T-cell (primary cell): ENCODE measurements at regions not wholly inside any gene's neighbourhood (a gene's known extent, or its start where the extent isn't known, plus 50 kb on each side); places are given as distances from the start of the nearest gene placed in this dataset.

Experiments
- ATAC-seq, 4 experiments: fragments of 200-7000 bp in 3 of 4; fragments of 150-1000 bp in 1 of 4; cut with Tn5 transposase; replicated peaks in 1 of 4; 1 replicate in 3 of 4; 2 replicates in 1 of 4; pipeline ENCODE4 v1.10.0; 2021; ENCODE audit warnings: moderate library complexity in 3 of 4, mild to moderate bottlenecking in 2 of 4, moderate number of reproducible peaks in 1 of 4
- CTCF ChIA-PET, 2 donors: fragments of 300-600 bp; sonication (Branson Sonifier 250); formaldehyde crosslinking; loops; one replicate each; lab custom pipeline; 2022; ENCODE audit warnings: antibody characterized with exemption in 2 of 2; lab: Charles Lee
- POLR2A ChIA-PET, 2 donors: fragments of 300-600 bp; sonication (Branson Sonifier 250); formaldehyde crosslinking; loops; one replicate each; lab custom pipeline; 2022; ENCODE audit warnings: antibody characterized with exemption in 2 of 2; lab: Charles Lee
- DNase-seq, 35 experiments: peaks; one replicate each; pipeline versions ENCODE4 v3.0.0 to v3.0.0-alpha.2; 2013 to 2023
- H3K27ac ChIP-seq: one replicate; pipeline ENCODE4 v1.5.1; 2013; ENCODE audit warnings: low read length
- H3K27me3 ChIP-seq, 2 experiments: replicated peaks in 1 of 2; 1 replicate in 1 of 2; 2 replicates in 1 of 2; pipeline versions ENCODE4 v1.6.1 to v1.7.0; 2013; ENCODE audit warnings: low read length in 1 of 2, mixed read lengths in 1 of 2; ENCODE audit not compliant: control insufficient read depth in 2 of 2, insufficient read depth in 2 of 2; ENCODE audit errors: extremely low read depth in 1 of 2
- H3K36me3 ChIP-seq, 2 donors: 1 replicate in 1 of 2; 2 replicates in 1 of 2; pipeline versions ENCODE4 v1.6.1 to v1.7.0; 2013; ENCODE audit warnings: low read length in 1 of 2; ENCODE audit not compliant: control insufficient read depth in 2 of 2, insufficient read depth in 1 of 2; ENCODE audit errors: extremely low read depth in 1 of 2
- H3K4me1 ChIP-seq, 2 experiments: 1 replicate in 1 of 2; 2 replicates in 1 of 2; pipeline versions ENCODE4 v1.6.1 to v1.7.0; 2013; ENCODE audit warnings: low read length in 2 of 2, mixed read lengths in 1 of 2; ENCODE audit not compliant: insufficient read depth in 2 of 2, control insufficient read depth in 1 of 2; ENCODE audit errors: extremely low read depth in 1 of 2
- H3K4me3 ChIP-seq, 2 donors: 1 replicate in 1 of 2; 2 replicates in 1 of 2; pipeline versions ENCODE4 v1.5.1 to v1.7.0; 2013; ENCODE audit warnings: mild to moderate bottlenecking in 2 of 2, low read length in 1 of 2, moderate library complexity in 1 of 2; ENCODE audit not compliant: control insufficient read depth in 1 of 2; ENCODE audit errors: extremely low read depth in 1 of 2
- H3K9me3 ChIP-seq: 2 replicates; pipeline ENCODE4 v1.7.0; 2013
- H3K27ac Mint-ChIP-seq, 2 donors: one replicate each; pipeline ENCODE4 v1.8.0; 2020 to 2021; ENCODE audit warnings: mild to moderate bottlenecking in 2 of 2, mixed read lengths in 2 of 2
- H3K27me3 Mint-ChIP-seq, 2 donors: one replicate each; pipeline ENCODE4 v1.8.0; 2021 to 2022; ENCODE audit warnings: mixed read lengths in 2 of 2
- H3K36me3 Mint-ChIP-seq: one replicate; pipeline ENCODE4 v1.8.0; 2021; ENCODE audit warnings: mixed read lengths
- H3K4me1 Mint-ChIP-seq, 3 donors: one replicate each; pipeline ENCODE4 v1.8.0; 2020 to 2022; ENCODE audit warnings: mixed read lengths in 3 of 3, mild to moderate bottlenecking in 1 of 3
- H3K4me3 Mint-ChIP-seq, 3 donors: one replicate each; pipeline ENCODE4 v1.8.0; 2020 to 2022; ENCODE audit warnings: mild to moderate bottlenecking in 3 of 3, mixed read lengths in 3 of 3, moderate library complexity in 3 of 3
- H3K9me3 Mint-ChIP-seq, 3 donors: one replicate each; pipeline ENCODE4 v1.8.0; 2020 to 2022; ENCODE audit warnings: mixed read lengths in 3 of 3
- WGBS: methylation state at CpG from one replicate; pipeline ENCODE4 v1.1.5; 2013; ENCODE audit warnings: missing lambda C conversion rate; ENCODE audit not compliant: insufficient coverage; 5-methylcytosine and 5-hydroxymethylcytosine counted together

DNA sequence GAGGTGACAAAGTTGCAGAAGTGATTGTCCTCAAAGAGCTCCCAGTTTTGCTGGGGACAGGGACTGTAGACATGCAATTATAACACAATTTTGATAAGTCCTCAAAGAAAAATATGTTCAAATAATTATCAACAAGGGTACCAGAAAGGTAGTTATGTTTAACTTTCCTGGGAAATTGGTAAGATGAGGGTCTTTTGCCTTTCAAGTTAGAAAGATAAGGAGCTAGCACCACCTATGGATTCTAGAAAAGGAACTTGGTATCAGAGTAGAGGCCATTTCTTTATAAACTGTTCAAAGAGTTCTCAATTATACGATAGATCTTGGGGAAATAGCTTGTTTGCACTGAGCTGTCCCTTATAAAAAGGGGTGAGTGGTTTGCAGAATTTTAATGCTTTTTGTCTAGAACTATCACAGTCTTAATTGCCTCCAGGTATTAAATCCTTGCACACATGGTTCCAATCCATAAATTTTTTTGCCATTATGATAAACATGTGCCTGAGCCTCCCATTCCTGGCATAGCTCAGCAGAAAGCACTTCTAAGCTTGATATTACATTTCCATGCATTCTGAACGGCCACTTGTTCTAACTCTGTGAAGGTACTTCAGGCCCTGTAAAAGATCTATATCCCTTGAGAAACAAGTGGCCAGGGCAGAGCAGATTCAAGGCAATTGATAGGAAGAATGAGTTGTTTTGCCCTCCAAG lies 247.5 kb upstream of the LRIG1 start:
- no CpG with 5 or more reads among the region's 2 CpGs for WGBS
- no peaks in the 10 kb centered on the region for H3K36me3 Mint-ChIP-seq
- no peaks in the 10 kb centered on the region for H3K4me1 ChIP-seq
- H3K4me3 Mint-ChIP-seq: no peak overlapping the region
- H3K9me3 Mint-ChIP-seq: no peaks in the 10 kb centered on the region
- no peak overlapping the region for H3K4me3 ChIP-seq
- ChIA-PET CTCF (no interaction called here), POLR2A (interaction anchor here in 1 of 2 donors (0.5 kb wide), 1 partner anchor 221 kb away, joined by 3 read pairs; no protein-coding TSS in a partner anchor)
- DNase-seq (no peak), ATAC-seq (no peak)
- H3K36me3 ChIP-seq: no peaks in the 10 kb centered on the region
- no peaks in the 10 kb centered on the region for H3K9me3 ChIP-seq
- no peak overlapping the region for H3K27ac ChIP-seq
- H3K27ac Mint-ChIP-seq: no peak overlapping the region
- peaks cover 0 to 2% of the 10 kb centered on the region in 2 experiments for H3K27me3 ChIP-seq
- H3K27me3 Mint-ChIP-seq: peaks cover 5 to 17% of the 10 kb centered on the region in 2 donors
- H3K4me1 Mint-ChIP-seq: no peaks in the 10 kb centered on the region

DNA sequence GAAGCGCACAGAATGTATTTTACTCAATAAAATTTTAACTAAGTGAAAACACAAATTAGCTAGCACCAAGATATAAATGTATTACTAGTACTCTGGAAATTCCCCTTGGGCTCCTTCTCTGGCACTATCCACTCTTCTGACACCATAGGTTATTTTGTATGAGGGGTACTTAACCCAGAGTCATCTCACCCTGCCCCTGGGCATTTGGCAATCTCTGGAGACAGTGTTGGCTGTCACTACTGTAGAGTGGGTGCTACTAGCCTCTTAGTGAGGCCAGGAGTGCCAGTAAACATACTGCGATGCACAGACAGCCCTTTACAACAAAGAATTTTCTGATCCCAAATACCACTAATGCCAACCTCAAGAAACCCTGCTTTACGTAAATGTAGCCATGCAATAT lies 246.3 kb upstream of the KBTBD8 start:
- H3K4me1 ChIP-seq: no peaks in the 10 kb centered on the region
- ChIA-PET CTCF (interaction anchor here in 1 of 2 donors (0.8 kb wide), 1 partner anchor 269 kb away, joined by 3 read pairs; no protein-coding TSS in a partner anchor), POLR2A (no interaction called here)
- no peaks in the 10 kb centered on the region for H3K9me3 Mint-ChIP-seq
- no peak overlapping the region for H3K4me3 ChIP-seq
- no peaks in the 10 kb centered on the region for H3K36me3 ChIP-seq
- DNase-seq: no peak
- H3K4me1 Mint-ChIP-seq: no peaks in the 10 kb centered on the region
- no peak overlapping the region for H3K4me3 Mint-ChIP-seq
- H3K27ac Mint-ChIP-seq: no peak overlapping the region
- no peaks in the 10 kb centered on the region for H3K36me3 Mint-ChIP-seq
- no peak for ATAC-seq
- H3K9me3 ChIP-seq: no peaks in the 10 kb centered on the region
- H3K27me3 Mint-ChIP-seq: peaks cover 11 to 15% of the 10 kb centered on the region in 2 donors
- H3K27me3 ChIP-seq: peaks cover 0 to 5% of the 10 kb centered on the region in 2 experiments
- no CpG with 5 or more reads among the region's 3 CpGs for WGBS
- no peak overlapping the region for H3K27ac ChIP-seq

DNA sequence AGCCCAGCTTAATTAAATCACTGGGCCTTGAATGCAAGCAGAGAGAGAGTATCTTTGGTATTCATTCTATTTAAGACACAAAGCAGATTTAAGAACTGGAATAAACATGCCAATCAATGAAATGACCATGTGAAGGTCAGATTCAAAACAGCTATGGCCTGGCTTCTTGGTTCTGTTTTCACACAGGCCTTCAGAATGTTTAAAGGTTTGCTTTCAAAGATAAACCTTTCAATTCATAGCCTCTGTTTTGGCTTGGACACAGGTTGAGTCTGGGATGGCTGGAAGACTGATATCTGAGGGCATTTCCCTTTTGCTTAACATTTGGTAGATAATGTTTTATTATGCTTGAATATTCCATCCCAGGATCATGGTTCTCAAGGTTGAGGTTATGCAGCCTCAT lies 244.4 kb upstream of the KBTBD8 start:
- Mint-ChIP-seq H3K9me3 (no peaks in the 10 kb centered on the region), H3K27me3 (peaks cover 11 to 12% of the 10 kb centered on the region in 2 donors), H3K4me3 (no peak overlapping the region), H3K4me1 (no peaks in the 10 kb centered on the region), H3K36me3 (no peaks in the 10 kb centered on the region), H3K27ac (no peak overlapping the region)
- ATAC-seq (no peak), DNase-seq (no peak)
- ChIA-PET POLR2A (no interaction called here), CTCF (interaction anchor here in 1 of 2 donors (0.6 kb wide), 1 partner anchor 66 kb away, joined by 3 read pairs; no protein-coding TSS in a partner anchor)
- peaks cover 0 to 5% of the 10 kb centered on the region in 2 experiments for H3K27me3 ChIP-seq
- no peaks in the 10 kb centered on the region for H3K9me3 ChIP-seq
- no peaks in the 10 kb centered on the region for H3K36me3 ChIP-seq
- H3K27ac ChIP-seq: no peak overlapping the region
- H3K4me1 ChIP-seq: no peaks in the 10 kb centered on the region
- H3K4me3 ChIP-seq: no peak overlapping the region

DNA sequence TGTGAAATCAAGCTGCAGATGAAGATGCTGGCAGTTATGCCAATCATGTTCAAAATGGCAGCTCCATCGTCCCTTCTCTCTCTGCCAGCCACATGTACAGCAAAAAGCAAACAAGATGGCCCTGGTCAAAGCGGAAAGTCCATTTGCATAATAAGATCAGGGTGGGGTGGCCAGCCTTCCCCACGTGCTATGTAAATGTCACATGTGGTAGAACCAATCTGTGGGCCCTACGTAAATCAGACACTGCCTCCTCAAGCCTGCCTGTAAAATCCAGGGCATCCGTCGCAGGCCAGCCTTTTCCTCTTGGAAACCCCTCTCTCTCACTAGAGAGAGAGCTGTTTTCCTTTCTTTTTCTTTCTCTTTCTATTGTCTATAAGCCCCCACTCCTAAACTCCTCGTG lies 243.5 kb upstream of the KBTBD8 start:
- H3K4me1 ChIP-seq: no peaks in the 10 kb centered on the region
- POLR2A ChIA-PET: no interaction called here
- DNase-seq: no peak
- Mint-ChIP-seq H3K27ac (no peak overlapping the region), H3K4me3 (no peak overlapping the region), H3K9me3 (no peaks in the 10 kb centered on the region), H3K27me3 (peaks cover 4 to 7% of the 10 kb centered on the region in 2 donors), H3K4me1 (no peaks in the 10 kb centered on the region), H3K36me3 (no peaks in the 10 kb centered on the region)
- CTCF ChIA-PET: no interaction called here
- no peaks in the 10 kb centered on the region for H3K36me3 ChIP-seq
- no peaks in the 10 kb centered on the region for H3K9me3 ChIP-seq
- no peak overlapping the region for H3K27ac ChIP-seq
- no peak for ATAC-seq
- WGBS: 65% methylated on average over 4 of the region's 7 CpGs
- no peak overlapping the region for H3K4me3 ChIP-seq
- H3K27me3 ChIP-seq: peaks cover 0 to 5% of the 10 kb centered on the region in 2 experiments

DNA sequence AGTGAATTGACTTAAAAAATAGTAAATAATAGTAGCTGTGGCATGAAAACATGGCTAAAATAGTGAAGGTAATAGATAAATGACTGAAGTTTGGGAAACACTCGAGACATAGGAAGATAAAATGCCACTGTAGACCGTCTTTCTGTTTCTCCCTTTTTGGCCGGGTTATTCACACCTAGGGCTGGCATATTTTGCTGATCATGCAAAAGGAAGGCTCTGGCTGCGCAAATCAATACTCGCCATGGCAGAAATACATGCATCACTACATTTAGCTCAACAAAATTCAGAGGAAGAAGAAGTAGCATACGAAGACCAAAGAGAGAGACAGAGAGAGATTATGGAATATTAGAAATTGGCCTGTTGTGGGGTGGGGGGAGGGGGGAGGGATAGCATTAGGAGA lies 242.2 kb upstream of the KBTBD8 start:
- H3K4me1 Mint-ChIP-seq: no peaks in the 10 kb centered on the region
- ChIA-PET POLR2A (no interaction called here), CTCF (no interaction called here)
- no peak overlapping the region for H3K4me3 ChIP-seq
- no peaks in the 10 kb centered on the region for H3K36me3 Mint-ChIP-seq
- peaks cover 4 to 7% of the 10 kb centered on the region in 2 donors for H3K27me3 Mint-ChIP-seq
- no peak overlapping the region for H3K27ac ChIP-seq
- WGBS: 59% methylated on average over 2 of the region's 6 CpGs
- H3K9me3 Mint-ChIP-seq: no peaks in the 10 kb centered on the region
- DNase-seq (no peak), ATAC-seq (no peak)
- H3K4me3 Mint-ChIP-seq: no peak overlapping the region
- no peak overlapping the region for H3K27ac Mint-ChIP-seq
- peaks cover 0 to 5% of the 10 kb centered on the region in 2 experiments for H3K27me3 ChIP-seq
- no peaks in the 10 kb centered on the region for H3K9me3 ChIP-seq
- H3K36me3 ChIP-seq: no peaks in the 10 kb centered on the region
- no peaks in the 10 kb centered on the region for H3K4me1 ChIP-seq

DNA sequence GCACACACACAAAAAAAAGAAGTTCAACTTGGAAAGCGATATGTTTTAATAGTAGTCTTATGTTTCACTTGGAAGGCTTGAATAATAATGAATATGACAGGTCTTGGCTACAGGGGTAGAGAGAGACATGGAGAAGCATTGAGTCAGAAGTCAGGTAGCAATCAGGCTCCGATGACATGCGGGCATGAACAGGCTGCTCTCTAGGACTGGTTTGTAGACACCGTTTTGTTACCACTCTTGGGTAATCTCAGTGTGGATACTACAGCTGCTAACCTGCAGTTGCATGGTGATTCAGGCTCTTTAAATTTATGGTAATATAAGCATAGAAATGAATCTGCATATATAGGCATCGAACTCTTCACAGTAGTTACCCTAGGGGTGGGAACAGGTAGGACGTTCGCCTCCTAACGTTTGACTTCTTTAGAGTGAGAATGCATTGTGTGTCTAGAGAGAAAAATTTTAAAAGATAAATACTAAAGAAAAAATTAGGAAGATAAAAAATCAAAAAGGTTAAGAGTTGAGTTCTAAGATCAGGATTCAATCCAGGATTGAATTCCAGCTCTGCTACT lies 241.6 kb upstream of the KBTBD8 start:
- ATAC-seq: no peak
- Mint-ChIP-seq H3K36me3 (no peaks in the 10 kb centered on the region), H3K4me1 (no peaks in the 10 kb centered on the region), H3K4me3 (no peak overlapping the region), H3K27ac (no peak overlapping the region), H3K9me3 (no peaks in the 10 kb centered on the region), H3K27me3 (peaks cover 4 to 7% of the 10 kb centered on the region in 2 donors)
- H3K36me3 ChIP-seq: no peaks in the 10 kb centered on the region
- DNase-seq: no peak
- POLR2A ChIA-PET: no interaction called here
- H3K9me3 ChIP-seq: no peaks in the 10 kb centered on the region
- H3K27ac ChIP-seq: no peak overlapping the region
- H3K4me3 ChIP-seq: no peak overlapping the region
- 20% methylated on average over 1 of the region's 8 CpGs for WGBS
- H3K27me3 ChIP-seq: peaks cover 0 to 3% of the 10 kb centered on the region in 2 experiments
- no peaks in the 10 kb centered on the region for H3K4me1 ChIP-seq
- CTCF ChIA-PET: no interaction called here
